Left lobe of liver (tissue), 2 donors: ENCODE measurements at regions not wholly inside any gene's neighbourhood (a gene's known extent, or its start where the extent isn't known, plus 50 kb on each side); places are given as distances from the start of the nearest gene placed in this dataset.

Source experiments
- ATAC-seq: fragments of 200-7000 bp; cut with Tn5 transposase; one replicate; pipeline ENCODE4 v1.9.1; 2020; ENCODE audit warnings: mild to moderate bottlenecking, moderate library complexity
- DNase-seq: peaks from one replicate; pipeline ENCODE4 v3.0.0-alpha.2; 2020; ENCODE audit warnings: low spot score
- donor health status: DM: no; HTN: no; CAD: no; lungs with moderate emphysema.
- donor health status: DM: no; HTN: yes; CAD: no.

GRCh38 chr22:49613108-49613507 is 214.6 kb downstream of the BRD1 start:
- DNase-seq (no peak), ATAC-seq (no peak)

- no peak for DNase-seq
- no peak for ATAC-seq
Measured at GRCh38 chr22:49609207-49609876, 218.3 kb downstream of the BRD1 start.

- DNase-seq (no peak), ATAC-seq (no peak)
Measured at GRCh38 chr22:49608660-49609059, 219.0 kb downstream of the BRD1 start.

- DNase-seq (no peak), ATAC-seq (no peak)
Measured at GRCh38 chr22:49608228-49608627, 219.4 kb downstream of the BRD1 start.

GRCh38 chr22:49607821-49608220 is 219.9 kb downstream of the BRD1 start:
- no peak for DNase-seq
- ATAC-seq, result no peak

GRCh38 chr22:49606562-49607290 is 220.9 kb downstream of the BRD1 start:
- no peak for DNase-seq
- ATAC-seq, result no peak

- ATAC-seq, result no peak
Measured at GRCh38 chr22:49604732-49605302, 222.9 kb downstream of the BRD1 start.

GRCh38 chr22:49603016-49603415 is 224.7 kb downstream of the BRD1 start:
- ATAC-seq (no peak), DNase-seq (no peak)

More at GRCh38 chr22:49604732-49605302, 222.9 kb downstream of the BRD1 start:
- DNase-seq, result no peak

GRCh38 chr22:49602481-49602880 is 225.2 kb downstream of the BRD1 start:
- ATAC-seq (no peak), DNase-seq (no peak)

GRCh38 chr22:49601614-49602321 is 225.9 kb downstream of the BRD1 start:
- ATAC-seq (no peak), DNase-seq (no peak)

- ATAC-seq (no peak), DNase-seq (no peak)
Measured at GRCh38 chr22:49600891-49601431, 226.7 kb downstream of the BRD1 start.

GRCh38 chr22:49600468-49600867 is 227.2 kb downstream of the BRD1 start:
- ATAC-seq (no peak), DNase-seq (no peak)

GRCh38 chr22:49599691-49600455 is 227.8 kb downstream of the BRD1 start:
- ATAC-seq, result no peak
- DNase-seq, result no peak

- ATAC-seq (no peak), DNase-seq (no peak)
Measured at GRCh38 chr22:49599039-49599438, 228.6 kb downstream of the BRD1 start.

- ATAC-seq (no peak), DNase-seq (no peak)
Measured at GRCh38 chr22:49598338-49598737, 229.3 kb downstream of the BRD1 start.

- ATAC-seq (no peak), DNase-seq (no peak)
Measured at GRCh38 chr22:49597428-49598039, 230.1 kb downstream of the BRD1 start.

GRCh38 chr22:49595465-49596078 is 232.1 kb downstream of the BRD1 start:
- ATAC-seq (no peak), DNase-seq (no peak)

GRCh38 chr22:49594078-49594477 is 233.6 kb downstream of the BRD1 start:
- DNase-seq (no peak), ATAC-seq (no peak)

GRCh38 chr22:49593509-49593908 is 234.2 kb downstream of the BRD1 start:
- DNase-seq, result no peak
- ATAC-seq, result no peak
